HG02623 (cell line): ENCODE measurements at regions not wholly inside any gene's neighbourhood (a gene's known extent, or its start where the extent isn't known, plus 50 kb on each side); places are given as distances from the start of the nearest gene placed in this dataset.
"Not testable (repeated sequence)": the region's sequence is repeated elsewhere in the genome, so short reads cannot be mapped to it uniquely, and the experiment has no call there.

Experiments used
- ATAC-seq: cut with Tn5 transposase; IDR thresholded peaks from one replicate; pipeline ENCODE4 v1.9.1; 2021; ENCODE audit warnings: moderate library complexity; ENCODE audit not compliant: unreplicated experiment

DNA sequence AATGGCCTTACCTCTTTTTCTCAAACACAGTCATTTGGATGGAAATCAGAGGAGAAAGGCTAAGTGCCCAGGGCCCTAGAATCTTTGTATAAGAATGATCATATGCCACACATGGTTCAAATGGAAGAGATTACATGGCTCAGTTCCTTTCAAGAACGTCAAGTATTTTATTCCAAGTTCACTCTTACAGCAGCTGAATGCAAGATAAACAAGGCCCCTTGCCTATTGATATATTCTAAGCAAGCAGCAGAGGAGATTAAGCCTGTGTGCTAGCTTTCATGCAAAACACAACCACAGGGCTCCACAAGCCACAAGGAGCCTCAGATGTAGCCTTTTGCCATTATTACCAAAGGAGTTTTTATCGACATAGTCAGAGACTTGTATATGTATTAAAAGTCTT is 55.3 kb upstream of the SLCO6A1 start:
- no peak for ATAC-seq

DNA sequence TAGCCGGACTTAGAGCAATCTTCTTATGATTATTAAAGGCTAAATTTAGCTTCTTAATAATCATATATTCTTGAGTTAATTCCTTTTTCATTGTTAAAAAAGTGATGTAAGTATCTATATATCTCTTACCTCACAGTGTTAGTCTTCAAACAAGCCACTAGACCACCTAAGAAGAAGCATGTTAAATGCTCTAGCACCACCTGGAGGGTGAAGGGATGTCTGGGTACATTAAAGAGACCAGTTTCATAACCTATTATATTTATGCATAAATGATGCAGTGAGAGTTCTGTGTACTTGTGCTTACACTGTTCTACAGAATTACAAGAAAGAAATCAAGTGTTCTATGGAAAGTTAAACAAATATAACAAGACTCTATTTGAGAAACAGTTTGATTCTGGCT is 55.9 kb upstream of the SLCO6A1 start:
- no peak for ATAC-seq

DNA sequence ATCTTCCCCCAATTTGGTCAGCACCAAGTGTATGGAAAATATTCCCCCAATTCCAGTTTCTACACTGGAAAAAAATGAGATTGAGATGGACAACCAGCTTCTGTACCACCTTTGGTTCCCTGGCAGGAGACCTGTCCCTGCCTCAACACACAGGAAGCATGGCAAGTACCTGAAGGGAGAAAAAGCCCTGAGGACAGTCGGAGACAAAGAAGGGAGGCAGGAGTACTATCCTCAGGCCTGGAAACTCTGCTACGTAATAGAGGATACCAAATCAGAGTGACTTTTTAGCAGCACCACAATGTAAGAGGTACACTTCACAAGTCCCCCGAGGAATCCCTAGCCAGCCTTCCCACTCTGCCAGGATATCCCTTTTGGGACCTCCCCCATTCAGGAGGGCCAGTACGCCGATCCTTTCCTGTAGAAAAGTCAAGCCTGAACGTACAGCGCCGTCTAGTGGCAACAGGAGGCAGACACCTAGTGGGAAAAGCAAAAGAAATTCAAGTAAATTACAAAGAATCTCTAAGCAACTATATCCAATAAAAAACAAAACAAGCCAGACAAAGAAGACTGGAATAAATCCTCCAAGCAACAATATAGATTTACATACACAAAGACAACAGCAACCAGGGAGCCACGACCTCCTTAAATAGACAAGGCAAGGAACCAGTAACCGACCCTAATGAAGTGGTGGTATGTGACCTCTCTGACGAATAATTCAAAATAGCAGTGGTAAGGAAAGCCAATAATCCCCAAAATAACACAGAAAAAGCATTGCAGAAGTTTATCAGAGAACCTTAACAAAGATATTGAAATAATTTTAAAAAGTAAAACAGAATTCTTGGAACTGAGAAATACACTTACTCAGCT is 63.3 kb upstream of the SLCO6A1 start:
- no peak for ATAC-seq

DNA sequence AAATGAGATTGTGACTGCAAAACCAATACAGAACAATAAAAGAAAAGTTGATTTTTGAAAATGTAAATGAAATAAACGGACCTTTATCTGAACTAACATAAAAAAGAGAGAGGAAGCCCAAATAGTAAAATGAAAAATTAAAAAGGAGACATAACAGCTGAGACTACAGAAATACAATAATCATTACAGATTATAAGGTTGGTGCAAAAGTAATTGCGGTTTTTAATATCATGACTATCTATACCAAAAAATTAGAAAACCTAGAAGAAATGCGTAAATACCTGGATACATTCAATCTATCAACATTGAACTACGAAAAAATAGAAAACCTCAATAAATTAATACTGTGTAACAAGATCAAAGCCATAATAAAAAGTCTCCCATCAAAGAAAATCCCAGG is 71.9 kb upstream of the SLCO6A1 start:
- no peak for ATAC-seq

DNA sequence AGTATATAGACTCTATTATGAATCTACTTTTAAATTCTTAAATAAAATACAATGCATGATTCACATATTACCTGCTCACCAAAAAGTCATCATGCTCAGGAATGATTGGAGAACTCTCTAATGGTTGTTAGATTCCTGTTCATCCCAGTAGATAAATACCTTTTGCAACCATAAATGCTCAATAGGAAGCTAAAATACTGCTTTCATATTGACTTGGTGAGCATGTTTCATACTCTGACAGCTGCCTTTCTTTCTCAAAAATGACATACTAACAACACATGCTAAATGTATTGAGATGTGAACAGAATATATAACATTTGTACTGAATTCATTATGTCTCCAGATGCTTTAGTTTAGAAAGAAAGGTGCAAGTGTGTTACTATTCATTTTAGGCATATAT is 79.6 kb upstream of the SLCO6A1 start:
- ATAC-seq: no peak

DNA sequence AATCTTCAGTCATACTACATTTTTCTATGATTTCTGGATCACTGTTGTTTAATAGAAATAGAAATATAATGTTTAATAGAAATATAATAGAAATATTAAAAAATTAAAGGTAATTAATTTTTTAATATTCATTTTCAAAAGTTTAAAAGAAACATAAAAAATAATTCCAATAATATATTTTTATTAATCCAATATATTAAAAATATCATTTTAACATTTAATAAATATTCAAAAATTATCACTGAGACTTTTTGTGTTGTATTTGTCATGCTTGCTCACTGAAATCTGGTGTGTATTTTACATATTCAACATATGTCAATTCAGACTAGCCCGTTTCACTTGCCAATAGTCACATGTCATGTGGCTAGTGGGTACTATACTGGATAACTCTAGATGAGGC is 80.6 kb upstream of the SLCO6A1 start:
- ATAC-seq: no peak

DNA sequence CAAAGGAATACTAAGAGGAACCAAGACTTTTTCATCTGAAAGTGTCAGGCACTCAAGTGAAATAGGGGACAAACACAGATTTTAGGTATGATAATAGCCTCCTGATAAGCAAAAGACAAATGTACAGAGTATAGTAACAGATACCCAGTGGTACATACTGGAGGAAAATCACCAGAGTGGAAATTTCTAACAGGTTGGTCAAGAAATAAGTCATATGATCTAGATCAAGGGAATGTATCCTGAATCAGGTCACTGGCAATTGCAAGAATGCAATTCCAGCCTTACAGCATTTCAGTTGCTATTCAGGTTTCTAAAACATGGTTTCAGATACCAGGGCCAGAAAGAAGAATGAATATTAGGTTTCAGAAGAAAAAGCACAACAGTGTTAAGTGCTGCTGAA is 82.2 kb upstream of the SLCO6A1 start:
- no peak for ATAC-seq

DNA sequence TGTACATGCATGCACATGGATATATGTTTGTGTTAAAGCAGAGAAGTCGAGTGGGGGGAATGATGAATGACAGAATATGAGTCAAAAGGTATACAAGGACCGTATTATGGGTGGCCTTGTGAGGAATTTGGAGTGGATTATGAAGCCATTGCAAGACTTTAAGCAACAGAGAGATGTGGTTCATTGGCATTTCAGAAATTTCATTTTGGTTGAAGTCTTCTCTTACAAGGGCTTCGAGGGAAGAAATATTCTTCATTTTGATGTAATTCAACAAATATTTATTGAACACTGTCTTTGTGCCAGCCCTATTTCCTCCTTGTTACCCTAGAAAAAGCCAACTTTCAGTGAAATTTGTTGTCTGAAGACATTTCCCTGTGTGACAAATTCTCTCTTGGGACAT is 83.9 kb upstream of the SLCO6A1 start:
- no peak for ATAC-seq

DNA sequence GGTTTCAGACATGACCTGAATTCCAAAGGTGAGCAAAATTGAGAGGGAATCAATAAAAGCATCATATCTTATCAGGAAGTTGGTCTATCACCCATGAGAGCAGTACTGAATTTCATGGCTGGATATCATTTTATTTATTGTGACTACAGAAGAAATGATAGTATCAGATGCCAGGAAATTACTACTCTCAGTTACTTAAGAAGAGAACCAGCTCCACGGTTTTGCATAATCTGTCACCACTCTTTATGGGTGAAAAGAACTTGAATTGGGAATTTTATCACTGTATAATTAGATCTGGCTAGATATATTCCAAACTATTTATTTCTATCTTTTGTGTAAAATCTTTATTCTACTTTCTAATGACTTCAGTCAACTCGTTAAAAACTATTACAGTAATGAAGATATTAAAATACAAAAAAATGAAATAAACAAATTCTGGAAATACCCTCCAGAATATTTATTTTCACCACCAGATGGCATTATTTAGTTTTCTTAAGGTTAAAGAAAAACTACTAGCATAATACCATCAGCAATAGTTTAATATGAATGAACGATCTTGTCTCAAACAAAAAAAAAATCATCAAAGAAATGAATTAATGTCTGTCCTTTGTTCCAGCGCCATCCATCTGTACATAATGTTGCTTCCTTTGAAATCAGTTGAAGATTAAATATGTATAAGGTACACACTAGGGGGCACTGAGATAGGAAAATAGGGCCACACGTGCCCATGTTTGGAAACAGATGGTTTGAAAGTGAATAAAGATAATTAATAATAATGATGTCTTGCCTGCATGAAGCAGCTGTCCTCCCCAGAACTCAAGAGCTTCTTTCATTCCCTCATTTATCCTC is 84.7 kb upstream of the SLCO6A1 start:
- no peak for ATAC-seq

DNA sequence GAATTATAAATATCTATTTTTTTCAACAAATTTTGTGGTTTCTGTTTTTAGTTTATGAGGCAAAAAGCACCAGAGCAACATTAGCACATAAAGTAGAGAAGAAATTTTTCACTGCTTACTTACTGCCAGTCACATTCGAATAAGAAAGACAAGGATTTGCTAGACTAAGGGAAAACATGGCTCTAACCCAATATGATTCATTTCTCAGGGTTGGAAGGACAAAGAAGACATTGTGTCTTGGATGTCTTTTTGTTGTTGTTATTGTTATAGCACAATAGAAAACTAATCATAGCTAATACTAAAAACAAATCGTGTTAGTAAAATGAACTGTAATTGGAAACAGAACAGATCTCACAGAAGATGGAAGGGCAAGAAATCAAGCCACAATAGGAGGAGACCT is 90.9 kb upstream of the SLCO6A1 start:
- no peak for ATAC-seq

DNA sequence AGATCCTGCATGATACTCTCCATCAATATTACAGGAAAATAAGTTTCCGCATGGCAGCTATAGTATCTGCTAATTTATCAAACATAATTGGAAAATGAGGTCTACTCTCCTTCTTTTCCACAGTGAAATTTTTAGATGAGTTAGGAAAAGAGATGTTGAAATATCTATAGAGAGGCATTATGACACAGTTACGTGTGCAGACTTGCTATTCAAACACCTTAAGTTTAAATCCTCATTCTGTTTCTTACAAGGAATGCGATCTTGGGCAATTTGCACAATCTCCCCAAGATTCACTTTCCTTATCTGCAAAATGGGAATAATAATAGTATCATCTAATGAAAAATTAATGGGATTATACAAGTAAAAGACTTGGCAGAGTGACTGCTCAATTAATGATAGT is 91.7 kb upstream of the SLCO6A1 start:
- ATAC-seq: no peak

DNA sequence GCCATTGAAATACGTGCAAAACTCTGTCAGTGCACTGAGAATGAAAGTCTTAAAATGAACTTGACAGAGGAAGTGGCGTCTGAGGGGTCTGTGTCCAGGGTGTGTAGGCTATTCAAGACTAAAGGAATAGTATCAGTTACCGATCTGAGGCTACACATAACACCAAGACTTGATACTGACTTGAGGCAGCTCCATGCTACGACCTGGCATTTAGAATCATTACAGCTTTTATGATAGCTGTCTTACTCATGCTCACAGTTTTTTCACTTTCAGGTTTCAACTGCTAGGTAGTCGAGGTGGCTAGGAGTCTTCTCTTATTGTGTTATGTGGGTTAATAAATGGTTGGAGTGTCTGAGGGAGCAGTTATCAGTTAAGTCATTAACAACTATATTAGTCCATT is 92.8 kb upstream of the SLCO6A1 start:
- peak; percentile 53 for ATAC-seq

DNA sequence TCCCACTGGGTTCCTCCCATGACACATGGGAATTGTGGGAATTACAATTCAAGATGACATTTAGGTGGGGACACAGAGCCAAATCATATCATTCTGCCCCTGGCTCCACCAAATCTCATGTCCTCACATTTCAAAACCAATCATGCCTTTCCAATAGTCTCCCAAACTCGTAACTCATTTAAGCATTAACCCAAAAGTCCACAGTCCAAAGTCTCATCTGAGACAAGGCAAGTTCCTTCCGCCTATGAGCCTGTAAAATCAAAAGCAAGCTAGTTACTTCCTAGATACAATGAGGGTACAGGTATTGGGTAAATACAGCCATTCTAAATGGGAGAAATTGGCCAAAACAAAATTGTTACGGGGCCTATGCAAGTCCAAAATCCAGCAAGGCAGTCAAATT is 93.8 kb upstream of the SLCO6A1 start:
- ATAC-seq: not testable (repeated sequence)

DNA sequence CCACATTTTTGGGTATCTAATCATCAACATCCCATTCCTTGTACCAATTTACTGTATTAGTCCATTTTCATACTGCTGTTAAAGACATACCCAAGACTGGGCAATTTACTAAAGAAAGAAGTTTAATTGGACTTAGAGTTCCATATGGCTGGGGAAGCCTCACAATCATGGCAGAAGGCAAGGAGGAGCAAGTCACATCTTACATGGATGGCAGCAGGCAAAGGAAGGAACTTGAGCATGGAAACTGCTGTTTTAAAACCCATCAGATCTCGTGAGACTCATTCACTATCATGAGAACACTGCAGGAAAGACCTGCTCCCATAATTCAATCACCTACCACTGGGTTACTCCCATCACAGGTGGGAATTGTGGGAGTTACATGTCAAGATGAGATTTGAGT is 95.4 kb upstream of the SLCO6A1 start:
- no peak for ATAC-seq

DNA sequence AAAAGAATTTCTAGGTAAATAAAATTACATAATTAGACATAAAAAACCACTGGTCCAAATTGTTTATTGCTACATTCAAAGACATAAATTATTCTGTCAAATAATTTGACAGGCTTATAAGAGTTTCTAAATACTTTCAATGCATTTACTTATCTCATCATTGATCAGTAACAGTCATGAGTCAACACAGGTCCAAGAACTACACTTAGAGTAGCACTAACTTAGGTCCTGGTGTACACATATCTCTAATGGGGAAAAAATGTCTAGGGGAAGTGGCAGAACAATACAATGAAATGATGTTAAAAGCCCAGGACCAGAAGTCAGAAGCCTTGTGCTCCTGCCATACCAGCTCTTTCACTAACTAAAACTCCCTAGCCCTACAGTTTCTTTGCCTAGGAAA is 96.5 kb upstream of the SLCO6A1 start:
- no peak for ATAC-seq

DNA sequence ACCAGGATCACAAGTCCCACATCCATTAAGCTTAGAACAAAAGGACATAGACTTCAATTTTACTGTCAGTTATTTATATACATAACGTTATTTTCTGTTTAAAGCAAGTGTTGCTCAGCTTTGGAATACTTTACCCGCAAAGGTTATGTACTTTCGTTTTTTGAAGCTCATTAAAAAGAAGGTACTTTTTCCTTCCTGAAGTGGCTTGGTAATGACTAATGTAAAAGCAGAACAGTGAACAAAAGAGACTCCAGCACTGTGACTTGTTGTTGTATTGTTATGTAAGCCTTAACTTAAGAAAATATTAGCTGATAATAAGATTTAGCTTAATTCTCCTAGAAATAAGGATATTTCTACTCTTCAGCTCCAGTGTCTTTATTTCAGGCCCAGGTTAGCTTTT is 97.3 kb upstream of the SLCO6A1 start:
- peak; percentile 82 for ATAC-seq

DNA sequence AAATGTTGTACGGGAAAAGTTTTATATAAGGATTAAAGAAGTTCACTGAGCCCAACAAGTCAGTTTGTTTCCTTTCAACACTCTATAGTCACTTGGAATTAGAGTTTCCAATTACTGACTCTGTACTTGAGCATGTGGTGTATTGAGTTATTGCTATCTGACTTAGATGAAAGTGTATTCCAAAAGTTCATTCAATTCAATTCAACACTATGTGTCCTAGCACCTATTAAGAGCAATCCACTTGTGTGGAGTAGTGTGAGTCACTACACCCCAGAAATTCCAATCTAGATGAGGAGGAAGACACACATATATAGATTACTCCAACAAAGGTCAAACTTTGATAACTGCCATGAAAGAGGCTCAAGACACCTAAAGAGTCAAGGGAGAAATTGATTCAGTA is 98.2 kb upstream of the SLCO6A1 start:
- ATAC-seq: no peak

DNA sequence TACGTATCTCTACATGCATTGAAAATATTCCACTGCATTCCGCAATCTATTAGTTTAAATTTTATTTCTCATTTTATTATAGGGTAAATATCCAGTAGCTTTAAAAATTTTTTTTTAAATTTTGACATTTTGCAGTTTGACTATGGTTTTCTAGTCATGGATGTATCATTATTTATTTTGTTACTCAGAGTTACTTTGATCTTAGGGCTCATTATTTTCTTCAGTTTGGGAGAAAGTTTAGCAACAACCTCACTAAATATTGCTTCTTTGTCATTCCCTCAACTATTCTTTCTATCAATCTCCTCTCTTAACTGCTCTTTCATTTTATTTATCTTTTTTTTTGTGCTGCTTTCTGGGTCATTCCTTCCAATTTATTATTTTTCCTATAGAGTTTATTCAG is 100.5 kb upstream of the SLCO6A1 start:
- no peak for ATAC-seq

DNA sequence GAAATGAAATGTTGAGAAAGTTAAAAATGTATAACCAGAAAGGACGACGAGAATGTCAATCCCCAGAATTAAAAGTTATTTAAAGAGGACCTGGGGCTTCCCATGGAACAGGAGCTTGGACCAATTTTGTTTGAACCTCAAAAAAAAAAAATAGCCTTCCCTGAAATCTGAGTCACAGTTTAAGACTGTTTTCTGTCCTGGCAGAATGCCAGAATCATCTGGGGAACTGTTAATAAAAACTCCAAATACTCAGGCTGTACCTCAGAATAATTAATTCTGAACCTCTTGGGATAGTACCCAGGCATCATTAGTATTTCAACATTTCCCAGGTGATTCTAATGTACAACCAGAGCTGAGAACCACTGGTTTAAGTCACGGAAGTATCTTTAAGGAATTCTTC is 102.2 kb upstream of the SLCO6A1 start:
- ATAC-seq: no peak

DNA sequence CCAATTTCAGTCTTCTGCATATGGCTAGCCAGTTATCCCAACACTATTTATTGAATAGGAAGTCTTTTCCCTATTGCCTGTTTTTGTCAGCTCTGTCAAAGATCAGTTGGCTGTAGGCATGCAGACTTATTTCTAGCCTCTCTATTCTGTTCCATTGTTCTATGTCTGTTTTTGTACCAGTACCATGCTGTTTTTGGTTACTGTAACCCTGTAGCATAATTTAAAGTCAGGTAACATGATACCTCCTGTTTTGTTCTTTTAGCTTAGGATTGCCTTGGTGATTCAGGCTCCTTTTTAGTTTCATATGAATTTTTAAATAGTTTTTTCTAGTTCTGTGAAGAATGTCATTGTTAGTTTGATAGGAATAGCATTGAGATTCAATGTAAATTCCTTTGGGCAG is 104.9 kb upstream of the SLCO6A1 start:
- ATAC-seq: no peak

DNA sequence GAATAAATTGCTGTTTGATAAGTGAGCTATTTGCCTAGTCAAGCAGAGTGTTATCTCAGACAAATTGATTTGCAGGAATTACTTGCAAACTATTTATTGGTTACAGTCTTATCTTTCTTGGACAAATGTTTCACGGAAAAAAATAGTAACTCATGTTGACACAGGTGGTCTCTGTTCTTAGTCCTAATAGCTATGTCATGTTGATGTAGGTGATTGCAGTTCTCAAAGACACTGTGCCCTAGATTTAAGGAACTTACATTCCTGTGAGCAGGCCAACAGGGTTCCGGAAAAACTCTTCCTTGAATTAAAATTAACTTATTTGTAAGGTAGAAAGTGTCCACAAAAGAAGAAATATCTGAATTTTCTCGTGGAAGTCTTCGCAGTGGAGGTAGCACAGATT is 109.6 kb upstream of the SLCO6A1 start:
- ATAC-seq: no peak

DNA sequence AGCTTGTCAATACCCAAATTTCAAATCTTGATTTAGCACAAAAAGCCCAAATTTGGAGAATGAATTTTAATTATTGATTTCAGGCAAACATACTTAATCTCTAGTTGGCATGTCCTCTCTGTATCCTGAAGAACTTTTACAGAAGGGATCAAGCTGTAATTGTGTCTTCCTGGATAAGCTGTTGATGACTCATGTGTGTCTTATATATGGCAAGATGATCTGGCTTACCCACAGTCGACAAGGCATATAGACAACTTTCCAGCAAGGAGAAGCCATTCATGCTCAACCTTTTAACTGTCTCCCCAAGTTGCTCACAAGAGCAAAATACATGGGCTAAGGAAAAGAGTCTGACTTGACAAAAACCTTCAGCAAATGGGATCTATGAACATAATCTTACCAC is 112.5 kb upstream of the SLCO6A1 start:
- no peak for ATAC-seq
